ENCODE measurements at regions not wholly inside any gene's neighbourhood (a gene's known extent, or its start where the extent isn't known, plus 50 kb on each side); places are given as distances from the start of the nearest gene placed in this dataset.

- no peaks in the 10 kb centered on the region for H3K27me3 Mint-ChIP-seq (ENCODE audit: insufficient read depth)
- no peaks in the 10 kb centered on the region for H3K9me3 Mint-ChIP-seq
- no peak for DNase-seq
- Histone ChIP-seq H3K27ac (ENCODE audit: low read depth, low read length) (no peak overlapping the region), H3K27me3 (ENCODE audit: control insufficient read depth, insufficient read depth, low read length, poor library complexity, severe bottlenecking) (no peaks in the 10 kb centered on the region), H3K9me3 (ENCODE audit: control insufficient read depth, low read length) (no peaks in the 10 kb centered on the region), H3K4me3 (ENCODE audit: low read length) (no peak overlapping the region), H3K36me3 (ENCODE audit: control insufficient read depth, insufficient read depth, low read length) (no peaks in the 10 kb centered on the region), H3K4me1 (ENCODE audit: control insufficient read depth, insufficient read depth, low read length) (no peaks in the 10 kb centered on the region), H3K9ac (ENCODE audit: extremely low read depth, low read length, poor library complexity, severe bottlenecking) (no peak overlapping the region)
- H3K4me3 Mint-ChIP-seq = no peak overlapping the region
- 100% methylated on average over 1 of the region's 1 CpG; no CpG with 5 or more reads in 1 of the 2 experiments for WGBS, 2 experiments (ENCODE audit: insufficient coverage in 1 of 2, insufficient read length in 1 of 2)
- H3K4me1 Mint-ChIP-seq = no peaks in the 10 kb centered on the region
- H3K36me3 Mint-ChIP-seq (ENCODE audit: low read depth) = no peaks in the 10 kb centered on the region
- TF ChIP-seq CTCF (conservative IDR thresholded peaks at IDR 0.05) = no peak
- H3K27ac Mint-ChIP-seq = no peak overlapping the region
Observed at GRCh38 chr7:118826246-118826645, 601.7 kb downstream of the ANKRD7 start.

GRCh38 chr7:118836933-118837332 lies 612.4 kb downstream of the ANKRD7 start:
- no peaks in the 10 kb centered on the region for H3K36me3 ChIP-seq (ENCODE audit: control insufficient read depth, insufficient read depth, low read length)
- Mint-ChIP-seq H3K4me1 (no peaks in the 10 kb centered on the region), H3K4me3 (no peak overlapping the region), H3K27ac (no peak overlapping the region), H3K27me3 (ENCODE audit: insufficient read depth) (no peaks in the 10 kb centered on the region), H3K9me3 (peaks cover 9% of the 10 kb centered on the region), H3K36me3 (ENCODE audit: low read depth) (no peaks in the 10 kb centered on the region)
- TF ChIP-seq CTCF (conservative IDR thresholded peaks at IDR 0.05) = no peak
- no peaks in the 10 kb centered on the region for H3K4me1 ChIP-seq (ENCODE audit: control insufficient read depth, insufficient read depth, low read length)
- no peak for DNase-seq
- no peak overlapping the region for H3K4me3 ChIP-seq (ENCODE audit: low read length)
- H3K9ac ChIP-seq (ENCODE audit: extremely low read depth, low read length, poor library complexity, severe bottlenecking) = no peak overlapping the region
- H3K27me3 ChIP-seq (ENCODE audit: control insufficient read depth, insufficient read depth, low read length, poor library complexity, severe bottlenecking) = no peaks in the 10 kb centered on the region
- WGBS, 2 experiments (ENCODE audit: insufficient coverage in 1 of 2, insufficient read length in 1 of 2) = 87 to 100% methylated on average over 1 of the region's 2 CpGs
- H3K27ac ChIP-seq (ENCODE audit: low read depth, low read length) = no peak overlapping the region
- H3K9me3 ChIP-seq (ENCODE audit: control insufficient read depth, low read length) = peaks cover 14% of the 10 kb centered on the region

GRCh38 chr7:118839515-118839914 lies 615.0 kb downstream of the ANKRD7 start:
- no peak for DNase-seq
- H3K9me3 Mint-ChIP-seq = no peaks in the 10 kb centered on the region
- Histone ChIP-seq H3K4me1 (ENCODE audit: control insufficient read depth, insufficient read depth, low read length) (no peaks in the 10 kb centered on the region), H3K36me3 (ENCODE audit: control insufficient read depth, insufficient read depth, low read length) (no peaks in the 10 kb centered on the region), H3K4me3 (ENCODE audit: low read length) (no peak overlapping the region), H3K27ac (ENCODE audit: low read depth, low read length) (no peak overlapping the region), H3K9me3 (ENCODE audit: control insufficient read depth, low read length) (peaks cover 5% of the 10 kb centered on the region), H3K27me3 (ENCODE audit: control insufficient read depth, insufficient read depth, low read length, poor library complexity, severe bottlenecking) (no peaks in the 10 kb centered on the region), H3K9ac (ENCODE audit: extremely low read depth, low read length, poor library complexity, severe bottlenecking) (no peak overlapping the region)
- no peaks in the 10 kb centered on the region for H3K36me3 Mint-ChIP-seq (ENCODE audit: low read depth)
- H3K4me3 Mint-ChIP-seq = no peak overlapping the region
- 88 to 100% methylated on average over 1 to 4 of the region's 4 CpGs for WGBS, 2 experiments (ENCODE audit: insufficient coverage in 1 of 2, insufficient read length in 1 of 2)
- H3K4me1 Mint-ChIP-seq = no peaks in the 10 kb centered on the region
- H3K27me3 Mint-ChIP-seq (ENCODE audit: insufficient read depth) = no peaks in the 10 kb centered on the region
- no peak for TF ChIP-seq CTCF (conservative IDR thresholded peaks at IDR 0.05)
- no peak overlapping the region for H3K27ac Mint-ChIP-seq

Data from endodermal cell (in vitro differentiated cells).